ENCODE measurements at regions not wholly inside any gene's neighbourhood (a gene's known extent, or its start where the extent isn't known, plus 50 kb on each side); places are given as distances from the start of the nearest gene placed in this dataset.
"Not testable (repeated sequence)": the region's sequence is repeated elsewhere in the genome, so short reads cannot be mapped to it uniquely, and the experiment has no call there.

DNA sequence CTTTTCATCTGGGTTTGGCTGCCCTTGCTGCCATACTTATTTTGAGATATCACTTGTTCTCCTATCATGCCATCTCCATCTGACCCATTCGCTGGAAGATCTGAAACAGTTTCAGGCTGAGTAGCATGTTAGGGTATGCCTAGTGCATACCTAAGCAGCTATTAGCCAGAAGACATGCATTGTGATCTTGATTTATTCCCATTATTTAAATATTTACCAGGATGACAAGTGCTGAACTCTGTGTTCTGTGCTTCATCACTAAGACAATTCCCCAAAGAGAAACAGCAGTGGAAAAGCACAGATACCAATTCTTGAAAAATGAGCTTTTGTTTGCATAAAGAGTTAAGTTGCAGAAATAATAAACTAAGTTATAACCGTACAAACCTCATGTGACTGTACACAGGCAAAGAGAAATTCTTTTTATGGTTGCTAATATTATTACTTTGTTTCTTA, 271.0 kb upstream of the ARSJ start:
- peaks cover 9 to 10% of the 10 kb centered on the region in 2 donors for H3K9me3 Mint-ChIP-seq
- H3K4me1 Mint-ChIP-seq: no peaks in the 10 kb centered on the region
- no peak for DNase-seq
- no peaks in the 10 kb centered on the region for H3K27me3 Mint-ChIP-seq (ENCODE audit: low read depth in 2 of 2)
- no peak overlapping the region for H3K27ac Mint-ChIP-seq
- peaks cover 6% of the 10 kb centered on the region for H3K36me3 Mint-ChIP-seq
- Histone ChIP-seq H3K27me3 (ENCODE audit: control insufficient read depth, insufficient read depth, low read length) (no peaks in the 10 kb centered on the region), H3K4me1 (ENCODE audit: control insufficient read depth, insufficient read depth, low read length) (no peaks in the 10 kb centered on the region), H3K4me3 (ENCODE audit: low read length) (no peak overlapping the region), H3K36me3 (ENCODE audit: control insufficient read depth, insufficient read depth, low read length) (no peaks in the 10 kb centered on the region), H3K9me3 (ENCODE audit: control insufficient read depth, insufficient read depth, low read length) (peaks cover 2% of the 10 kb centered on the region), H3K27ac (ENCODE audit: low read length) (no peak overlapping the region)
- TF ChIP-seq, protein P1, sequence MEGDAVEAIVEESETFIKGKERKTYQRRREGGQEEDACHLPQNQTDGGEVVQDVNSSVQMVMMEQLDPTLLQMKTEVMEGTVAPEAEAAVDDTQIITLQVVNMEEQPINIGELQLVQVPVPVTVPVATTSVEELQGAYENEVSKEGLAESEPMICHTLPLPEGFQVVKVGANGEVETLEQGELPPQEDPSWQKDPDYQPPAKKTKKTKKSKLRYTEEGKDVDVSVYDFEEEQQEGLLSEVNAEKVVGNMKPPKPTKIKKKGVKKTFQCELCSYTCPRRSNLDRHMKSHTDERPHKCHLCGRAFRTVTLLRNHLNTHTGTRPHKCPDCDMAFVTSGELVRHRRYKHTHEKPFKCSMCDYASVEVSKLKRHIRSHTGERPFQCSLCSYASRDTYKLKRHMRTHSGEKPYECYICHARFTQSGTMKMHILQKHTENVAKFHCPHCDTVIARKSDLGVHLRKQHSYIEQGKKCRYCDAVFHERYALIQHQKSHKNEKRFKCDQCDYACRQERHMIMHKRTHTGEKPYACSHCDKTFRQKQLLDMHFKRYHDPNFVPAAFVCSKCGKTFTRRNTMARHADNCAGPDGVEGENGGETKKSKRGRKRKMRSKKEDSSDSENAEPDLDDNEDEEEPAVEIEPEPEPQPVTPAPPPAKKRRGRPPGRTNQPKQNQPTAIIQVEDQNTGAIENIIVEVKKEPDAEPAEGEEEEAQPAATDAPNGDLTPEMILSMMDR (IDR thresholded peaks at IDR 0.05): no peak
- intact Hi-C loops (cut with micrococcal nuclease): no loop called here
- WGBS (ENCODE audit: insufficient coverage): 83% methylated on average over 2 of the region's 2 CpGs
- no peak overlapping the region for H3K4me3 Mint-ChIP-seq
- ATAC-seq: no peak

DNA sequence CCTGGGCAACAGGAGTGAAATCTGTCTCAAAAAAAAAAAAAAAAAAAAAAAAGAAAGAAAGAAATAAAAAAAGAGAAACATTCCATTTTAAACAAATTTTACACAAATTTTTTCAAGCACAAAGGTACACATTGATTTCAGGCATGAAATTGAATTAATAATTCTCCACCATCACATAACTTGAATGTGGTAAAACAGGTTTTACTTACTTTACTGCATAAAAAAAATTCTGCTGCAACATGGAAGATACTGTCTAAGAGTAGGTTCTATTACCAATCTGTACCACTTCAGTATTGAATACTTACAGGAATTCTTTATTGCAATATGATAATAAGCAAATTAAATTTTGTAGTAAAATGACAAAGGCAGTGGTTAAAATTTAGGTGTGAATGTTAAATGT, 271.6 kb upstream of the ARSJ start:
- Histone ChIP-seq H3K4me1 (ENCODE audit: control insufficient read depth, insufficient read depth, low read length) (no peaks in the 10 kb centered on the region), H3K27ac (ENCODE audit: low read length) (no peak overlapping the region), H3K36me3 (ENCODE audit: control insufficient read depth, insufficient read depth, low read length) (no peaks in the 10 kb centered on the region), H3K4me3 (ENCODE audit: low read length) (no peak overlapping the region), H3K27me3 (ENCODE audit: control insufficient read depth, insufficient read depth, low read length) (no peaks in the 10 kb centered on the region), H3K9me3 (ENCODE audit: control insufficient read depth, insufficient read depth, low read length) (peaks cover 2% of the 10 kb centered on the region)
- Mint-ChIP-seq H3K27ac (no peak overlapping the region), H3K9me3 (peaks cover 9 to 10% of the 10 kb centered on the region in 2 donors), H3K36me3 (peaks cover 6% of the 10 kb centered on the region), H3K4me1 (no peaks in the 10 kb centered on the region), H3K27me3 (ENCODE audit: low read depth in 2 of 2) (no peaks in the 10 kb centered on the region), H3K4me3 (no peak overlapping the region)
- TF ChIP-seq, protein P1 (IDR thresholded peaks at IDR 0.05): no peak
- ATAC-seq: no peak
- no peak for DNase-seq
- intact Hi-C loops (cut with micrococcal nuclease): no loop called here

DNA sequence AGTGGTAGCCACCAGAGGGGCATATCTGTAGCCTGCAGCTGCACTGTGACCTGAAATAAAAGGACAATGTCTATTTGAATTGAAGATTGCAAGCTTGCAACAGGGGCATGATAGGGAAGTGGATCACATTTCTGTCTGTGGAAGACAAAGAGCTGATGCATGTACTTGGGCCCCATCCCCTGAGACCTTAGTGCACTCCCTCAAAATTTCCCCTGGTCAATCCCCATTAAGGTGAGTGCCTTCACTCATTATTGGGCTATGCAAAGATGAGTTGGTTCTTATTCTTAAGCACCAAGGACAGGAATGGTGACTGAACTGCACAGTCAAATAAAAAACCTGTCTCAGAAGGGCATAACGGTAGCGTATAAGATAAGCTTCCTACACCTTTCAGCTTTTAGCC, 273.1 kb upstream of the ARSJ start:
- no peak for DNase-seq
- H3K27ac Mint-ChIP-seq: no peak overlapping the region
- H3K9me3 ChIP-seq (ENCODE audit: control insufficient read depth, insufficient read depth, low read length): peaks cover 2% of the 10 kb centered on the region
- no peaks in the 10 kb centered on the region for H3K27me3 Mint-ChIP-seq (ENCODE audit: low read depth in 2 of 2)
- TF ChIP-seq, protein P1 (IDR thresholded peaks at IDR 0.05): no peak
- H3K4me3 ChIP-seq (ENCODE audit: low read length): no peak overlapping the region
- peaks cover 6% of the 10 kb centered on the region for H3K36me3 Mint-ChIP-seq
- peaks cover 6% of the 10 kb centered on the region in 2 donors for H3K9me3 Mint-ChIP-seq
- no peaks in the 10 kb centered on the region for H3K4me1 ChIP-seq (ENCODE audit: control insufficient read depth, insufficient read depth, low read length)
- H3K36me3 ChIP-seq (ENCODE audit: control insufficient read depth, insufficient read depth, low read length): no peaks in the 10 kb centered on the region
- H3K4me3 Mint-ChIP-seq: no peak overlapping the region
- ATAC-seq: no peak
- no peak overlapping the region for H3K27ac ChIP-seq (ENCODE audit: low read length)
- intact Hi-C loops (cut with micrococcal nuclease): no loop called here
- no peaks in the 10 kb centered on the region for H3K27me3 ChIP-seq (ENCODE audit: control insufficient read depth, insufficient read depth, low read length)
- WGBS (ENCODE audit: insufficient coverage): 91% methylated on average over 2 of the region's 2 CpGs
- no peaks in the 10 kb centered on the region for H3K4me1 Mint-ChIP-seq

DNA sequence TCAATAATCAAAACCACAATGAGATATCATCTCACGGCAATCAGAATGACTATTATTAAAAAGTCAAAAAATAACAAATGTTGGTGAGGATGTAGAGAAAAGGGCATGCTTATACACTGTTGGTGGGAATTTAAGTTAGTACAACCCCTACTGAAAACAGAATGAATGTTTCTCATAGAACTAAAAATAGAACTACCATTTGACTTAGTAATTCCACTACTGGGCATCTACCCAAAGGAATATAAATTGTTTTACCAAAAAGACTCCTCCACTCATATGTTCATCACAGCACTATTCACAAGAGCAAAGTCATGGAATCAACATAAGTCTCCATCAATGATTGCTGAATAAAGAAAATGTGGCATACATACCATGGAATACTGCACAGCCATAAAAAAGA, 278.1 kb upstream of the ARSJ start:
- no CpG with 5 or more reads among the region's 1 CpG for WGBS (ENCODE audit: insufficient coverage)
- Mint-ChIP-seq H3K4me1 (no peaks in the 10 kb centered on the region), H3K9me3 (peaks cover 4 to 6% of the 10 kb centered on the region in 2 donors), H3K36me3 (peaks cover 5% of the 10 kb centered on the region), H3K27ac (no peak overlapping the region), H3K27me3 (ENCODE audit: low read depth in 2 of 2) (no peaks in the 10 kb centered on the region), H3K4me3 (no peak overlapping the region)
- H3K4me3 ChIP-seq (ENCODE audit: low read length): no peak overlapping the region
- intact Hi-C loops (cut with micrococcal nuclease): no loop called here
- no peak for DNase-seq
- H3K4me1 ChIP-seq (ENCODE audit: control insufficient read depth, insufficient read depth, low read length): no peaks in the 10 kb centered on the region
- no peaks in the 10 kb centered on the region for H3K9me3 ChIP-seq (ENCODE audit: control insufficient read depth, insufficient read depth, low read length)
- ATAC-seq: no peak
- TF ChIP-seq, protein P1 (IDR thresholded peaks at IDR 0.05): no peak
- no peak overlapping the region for H3K27ac ChIP-seq (ENCODE audit: low read length)
- no peaks in the 10 kb centered on the region for H3K36me3 ChIP-seq (ENCODE audit: control insufficient read depth, insufficient read depth, low read length)
- no peaks in the 10 kb centered on the region for H3K27me3 ChIP-seq (ENCODE audit: control insufficient read depth, insufficient read depth, low read length)

DNA sequence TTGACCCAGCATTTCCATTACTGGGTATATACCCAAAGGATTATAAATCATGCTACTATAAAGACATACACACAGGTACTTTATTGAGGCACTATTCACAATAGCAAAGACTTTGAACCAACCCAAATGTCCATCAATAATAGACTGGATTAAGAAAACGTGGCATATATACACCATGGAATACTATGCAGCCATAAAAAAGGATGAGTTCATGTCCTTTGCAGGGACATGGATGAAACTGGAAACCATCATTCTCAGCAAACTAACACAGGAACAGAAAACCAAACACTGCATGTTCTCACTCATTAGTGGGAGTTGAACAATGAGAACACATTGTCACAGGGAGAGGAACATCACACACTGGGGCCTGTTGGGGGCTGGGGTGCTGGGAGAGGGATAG, 283.0 kb upstream of the ARSJ start:
- H3K9me3 Mint-ChIP-seq: not testable (repeated sequence)

More for the DNA sequence above, 283.0 kb upstream of the ARSJ start:
- DNase-seq; H3K4me3 Mint-ChIP-seq; ATAC-seq; intact Hi-C loops (cut with micrococcal nuclease); H3K9me3 ChIP-seq (ENCODE audit: control insufficient read depth, insufficient read depth, low read length); H3K36me3 ChIP-seq (ENCODE audit: control insufficient read depth, insufficient read depth, low read length); H3K36me3 Mint-ChIP-seq; H3K27ac Mint-ChIP-seq; H3K4me3 ChIP-seq (ENCODE audit: low read length); H3K27ac ChIP-seq (ENCODE audit: low read length); H3K4me1 ChIP-seq (ENCODE audit: control insufficient read depth, insufficient read depth, low read length); H3K4me1 Mint-ChIP-seq; H3K27me3 ChIP-seq (ENCODE audit: control insufficient read depth, insufficient read depth, low read length); H3K27me3 Mint-ChIP-seq (ENCODE audit: low read depth in 2 of 2): not testable (repeated sequence)
- WGBS (ENCODE audit: insufficient coverage): no CpG with 5 or more reads among the region's 1 CpG
